SK-N-MC (cell line): ENCODE measurements at regions not wholly inside any gene's neighbourhood (a gene's known extent, or its start where the extent isn't known, plus 50 kb on each side); places are given as distances from the start of the nearest gene placed in this dataset.

Source experiments
- DNase-seq: peaks from one replicate; pipeline ENCODE4 v3.0.0-alpha.2; 2011; ENCODE audit warnings: low read depth, low spot score
- H3K27ac ChIP-seq: fragments of 200-600 bp; sonication (generic); 2 replicates; pipeline ENCODE4 v1.5.1; 2016; ENCODE audit warnings: mixed run types
- H3K36me3 ChIP-seq: fragments of 200-600 bp; sonication (generic); 2 replicates; pipeline ENCODE4 v1.6.1; 2017; ENCODE audit warnings: antibody characterized with exemption, low read length, mixed read lengths; ENCODE audit not compliant: insufficient read depth
- H3K4me3 ChIP-seq: fragments of 200-600 bp; sonication (generic); 2 replicates; pipeline ENCODE4 v1.5.1; 2016
- H3K9ac ChIP-seq: fragments of 200-600 bp; sonication (generic); 2 replicates; pipeline ENCODE4 v1.8.0; 2017; ENCODE audit warnings: mixed run types, mixed read lengths; ENCODE audit not compliant: insufficient read length
- H3K9me3 ChIP-seq: fragments of 200-600 bp; sonication (generic); 2 replicates; pipeline ENCODE4 v1.6.1; 2017; ENCODE audit warnings: low read depth, mild to moderate bottlenecking, antibody characterized with exemption, low read length, moderate library complexity, mixed read lengths
- EZH2 ChIP-seq: fragments of 200-600 bp; sonication (generic); IDR thresholded peaks from one replicate; pipeline ENCODE4 v1.6.1; 2017; ENCODE audit warnings: antibody characterized with exemption
- FOXP2 ChIP-seq: optimal IDR thresholded peaks from 2 replicates; pipeline ENCODE3; 2011; ENCODE audit warnings: mild to moderate bottlenecking, moderate library complexity; ENCODE audit not compliant: insufficient read depth; ENCODE audit errors: extremely low read length, control extremely low read depth
- POLR2AphosphoS5 ChIP-seq: IDR thresholded peaks from 2 replicates; pipeline ENCODE4 v1.6.1; 2012; ENCODE audit warnings: mild to moderate bottlenecking, low read depth, low read length, borderline replicate concordance

GRCh38 chr4:101682946-101683345, 107.6 kb upstream of the BANK1 start:
- no peaks in the 10 kb centered on the region for H3K36me3 ChIP-seq
- DNase-seq: no peak

GRCh38 chr4:101678180-101678579, 112.3 kb upstream of the BANK1 start:
- no peak for TF ChIP-seq EZH2
- no peak for TF ChIP-seq POLR2AphosphoS5
- no peak for TF ChIP-seq FOXP2
- no peak for DNase-seq
- H3K9me3 ChIP-seq: no peaks in the 10 kb centered on the region
- H3K9ac ChIP-seq: no peak overlapping the region
- no peaks in the 10 kb centered on the region for H3K36me3 ChIP-seq
- H3K4me3 ChIP-seq: no peak overlapping the region
- H3K27ac ChIP-seq: no peak overlapping the region

More at GRCh38 chr4:101682946-101683345, 107.6 kb upstream of the BANK1 start:
- Histone ChIP-seq H3K9me3 (no peaks in the 10 kb centered on the region), H3K27ac (no peak overlapping the region), H3K4me3 (no peak overlapping the region), H3K9ac (no peak overlapping the region)
- TF ChIP-seq FOXP2: no peak
- TF ChIP-seq POLR2AphosphoS5: no peak
- no peak for TF ChIP-seq EZH2

- Histone ChIP-seq H3K36me3 (no peaks in the 10 kb centered on the region), H3K27ac (no peak overlapping the region), H3K9me3 (no peaks in the 10 kb centered on the region), H3K4me3 (no peak overlapping the region), H3K9ac (no peak overlapping the region)
- no peak for TF ChIP-seq POLR2AphosphoS5
- no peak for TF ChIP-seq FOXP2
- no peak for DNase-seq
Observed at GRCh38 chr4:101670897-101671296, 119.6 kb upstream of the BANK1 start.

GRCh38 chr4:101670370-101670769, 120.2 kb upstream of the BANK1 start:
- Histone ChIP-seq H3K9ac (no peak overlapping the region), H3K27ac (no peak overlapping the region), H3K4me3 (no peak overlapping the region), H3K36me3 (no peaks in the 10 kb centered on the region), H3K9me3 (no peaks in the 10 kb centered on the region)
- DNase-seq: no peak
- TF ChIP-seq EZH2 (no peak), FOXP2 (no peak), POLR2AphosphoS5 (no peak)

- Histone ChIP-seq H3K9me3 (no peaks in the 10 kb centered on the region), H3K4me3 (no peak overlapping the region), H3K9ac (no peak overlapping the region), H3K36me3 (no peaks in the 10 kb centered on the region), H3K27ac (no peak overlapping the region)
- no peak for DNase-seq
- TF ChIP-seq EZH2: no peak
- TF ChIP-seq POLR2AphosphoS5: no peak
- TF ChIP-seq FOXP2: no peak
Observed at GRCh38 chr4:101669832-101670188, 120.7 kb upstream of the BANK1 start.

- Histone ChIP-seq H3K9me3 (no peaks in the 10 kb centered on the region), H3K9ac (no peak overlapping the region), H3K27ac (no peak overlapping the region), H3K36me3 (no peaks in the 10 kb centered on the region), H3K4me3 (no peak overlapping the region)
- DNase-seq: no peak
- TF ChIP-seq FOXP2 (no peak), POLR2AphosphoS5 (no peak), EZH2 (no peak)
Observed at GRCh38 chr4:101669138-101669831, 121.2 kb upstream of the BANK1 start.

- Histone ChIP-seq H3K9me3 (no peaks in the 10 kb centered on the region), H3K36me3 (no peaks in the 10 kb centered on the region), H3K9ac (no peak overlapping the region), H3K4me3 (no peak overlapping the region), H3K27ac (no peak overlapping the region)
- TF ChIP-seq POLR2AphosphoS5 (no peak), EZH2 (no peak), FOXP2 (no peak)
- DNase-seq: no peak
Observed at GRCh38 chr4:101667348-101667747, 123.2 kb upstream of the BANK1 start.

- H3K36me3 ChIP-seq: no peaks in the 10 kb centered on the region
- H3K9ac ChIP-seq: no peak overlapping the region
- no peak overlapping the region for H3K4me3 ChIP-seq
- no peak for TF ChIP-seq FOXP2
- TF ChIP-seq POLR2AphosphoS5: no peak
- TF ChIP-seq EZH2: no peak
- DNase-seq: no peak
- H3K9me3 ChIP-seq: no peaks in the 10 kb centered on the region
- no peak overlapping the region for H3K27ac ChIP-seq
Observed at GRCh38 chr4:101660607-101661006, 129.9 kb upstream of the BANK1 start.

- Histone ChIP-seq H3K36me3 (no peaks in the 10 kb centered on the region), H3K27ac (no peak overlapping the region), H3K9me3 (no peaks in the 10 kb centered on the region), H3K4me3 (no peak overlapping the region), H3K9ac (no peak overlapping the region)
- DNase-seq: no peak
- TF ChIP-seq EZH2: no peak
Observed at GRCh38 chr4:101655857-101656256, 134.7 kb upstream of the BANK1 start.
